Panc1 (cell line): ENCODE measurements at regions not wholly inside any gene's neighbourhood (a gene's known extent, or its start where the extent isn't known, plus 50 kb on each side); places are given as distances from the start of the nearest gene placed in this dataset.

ENCODE experiments used
- ATAC-seq: fragments of 200-7000 bp; cut with Tn5 transposase; 2 replicates; pipeline ENCODE4 v1.9.1; 2020; ENCODE audit warnings: mild to moderate bottlenecking, moderate library complexity
- BruUV-seq: library from RNA; stranded (reverse); fragments of 400-500 nt; replicated peaks from 2 replicates; lab custom pipeline; 2021; lab: Mats Ljungman, UMichigan
- CTCF ChIA-PET: fragments of 300-600 bp; sonication (Branson Sonifier 250); formaldehyde crosslinking; loops from one replicate; lab custom pipeline; 2022; ENCODE audit warnings: antibody characterized with exemption; lab: Charles Lee
- POLR2A ChIA-PET: fragments of 300-600 bp; sonication (Branson Sonifier 250); formaldehyde crosslinking; loops from one replicate; lab custom pipeline; 2022; ENCODE audit warnings: antibody characterized with exemption; lab: Charles Lee
- DNase-seq: peaks from one replicate; pipeline ENCODE4 v3.0.0-alpha.2; 2010; ENCODE audit warnings: low read depth, low spot score
- H3K27ac ChIP-seq: 2 replicates; pipeline ENCODE4 v1.5.1; 2011; ENCODE audit warnings: mild to moderate bottlenecking, low read length, inconsistent platforms
- H3K27me3 ChIP-seq: fragments of 200-500 bp; sonication (Bioruptor generic); 2 replicates; pipeline ENCODE4 v1.6.0; 2014; ENCODE audit warnings: low read length, inconsistent platforms; ENCODE audit not compliant: control insufficient read depth, insufficient read depth
- H3K36me3 ChIP-seq: fragments of 200-500 bp; sonication (Bioruptor generic); 2 replicates; pipeline ENCODE4 v1.5.1; 2014; ENCODE audit warnings: inconsistent platforms, mild to moderate bottlenecking, low read length, moderate library complexity; ENCODE audit not compliant: control insufficient read depth, insufficient read depth
- H3K4me1 ChIP-seq: 2 replicates; pipeline ENCODE4 v1.5.1; 2011; ENCODE audit warnings: inconsistent platforms, mild to moderate bottlenecking, low read length, moderate library complexity; ENCODE audit not compliant: control insufficient read depth, insufficient read depth
- H3K4me3 ChIP-seq, 2 experiments: 2 replicates each; pipeline ENCODE4 v1.5.1; 2011 to 2012; ENCODE audit warnings: low read depth in 2 of 2, low read length in 2 of 2, mild to moderate bottlenecking in 2 of 2, inconsistent platforms in 1 of 2, moderate library complexity in 1 of 2
- H3K9me3 ChIP-seq: fragments of 200-500 bp; sonication (Bioruptor generic); 2 replicates; pipeline ENCODE4 v1.5.1; 2014; ENCODE audit warnings: low read depth, mild to moderate bottlenecking, inconsistent platforms, low read length, moderate library complexity; ENCODE audit not compliant: control insufficient read depth, insufficient read depth
- CTCF ChIP-seq: fragments of 450-650 bp; IDR thresholded peaks from 2 replicates; pipeline ENCODE4 v1.5.1; 2017; ENCODE audit warnings: mild to moderate bottlenecking
- POLR2AphosphoS5 ChIP-seq: IDR thresholded peaks from 2 replicates; pipeline ENCODE4 v1.6.1; 2012; ENCODE audit warnings: mild to moderate bottlenecking, low read depth, low read length, moderate library complexity
- REST ChIP-seq, 2 experiments: IDR thresholded peaks; 2 replicates each; pipeline ENCODE4 v1.6.1; 2011 to 2012; ENCODE audit warnings: low read depth in 2 of 2, control low read depth in 1 of 2, low read length in 1 of 2, mild to moderate bottlenecking in 1 of 2, moderate library complexity in 1 of 2; ENCODE audit not compliant: insufficient read depth in 1 of 2
- SIN3A ChIP-seq: IDR thresholded peaks from 2 replicates; pipeline ENCODE4 v1.6.1; 2012; ENCODE audit warnings: low read depth, mild to moderate bottlenecking, low read length, moderate library complexity, borderline replicate concordance; ENCODE audit not compliant: insufficient read depth
- TCF7L2 ChIP-seq: IDR thresholded peaks from 2 replicates; pipeline ENCODE4 v1.6.1; 2011; ENCODE audit warnings: mild to moderate bottlenecking, low read depth, low read length, inconsistent platforms
- in situ Hi-C: cut with HindIII; loops from 2 replicates; pipeline ENCODE4 v1.10.0; 2016; ENCODE audit warnings: low sequenced_read_pairs, low pct_unique_long_range_greater_than_20kb
- intact Hi-C: fragments of 100-400 bp; cut with micrococcal nuclease; formaldehyde crosslinking; loops from one replicate; pipeline ENCODE4 v1.10.0; 2022; ENCODE audit not compliant: unreplicated experiment

GRCh38 chr9:111136180-111136579, 97.9 kb upstream of the LPAR1 start:
- ChIA-PET POLR2A (no interaction called here), CTCF (no interaction called here)
- Histone ChIP-seq H3K4me1 (no peaks in the 10 kb centered on the region), H3K27me3 (no peaks in the 10 kb centered on the region), H3K36me3 (no peaks in the 10 kb centered on the region), H3K27ac (no peak overlapping the region), H3K4me3 (no peak overlapping the region), H3K9me3 (peaks cover 6% of the 10 kb centered on the region; the same call in 1 of the 2 replicates)
- no peak for DNase-seq
- TF ChIP-seq CTCF (no peak), POLR2AphosphoS5 (no peak), TCF7L2 (no peak), REST (IDR thresholded peaks at IDR 0.05; ENCODE audit: insufficient read depth in 1 of 2, low read depth in 2 of 2, low read length in 1 of 2) (no peak), SIN3A (no peak)
- intact Hi-C loops (no loop called here), in situ Hi-C loops (no loop called here)
- no peak for ATAC-seq
- BruUV-seq, result no TSS peak

- intact Hi-C loops, result no loop called here
- TF ChIP-seq TCF7L2 (no peak), REST (IDR thresholded peaks at IDR 0.05; ENCODE audit: insufficient read depth in 1 of 2, low read depth in 2 of 2, low read length in 1 of 2) (no peak), CTCF (no peak), POLR2AphosphoS5 (no peak), SIN3A (no peak)
- in situ Hi-C loops, result no loop called here
- BruUV-seq, result no TSS peak
- ATAC-seq (no peak), DNase-seq (no peak)
- H3K4me1 ChIP-seq, result no peaks in the 10 kb centered on the region
- H3K27ac ChIP-seq, result no peak overlapping the region
- CTCF ChIA-PET, result no interaction called here
- peaks cover 6% of the 10 kb centered on the region; the same call in 1 of the 2 replicates for H3K9me3 ChIP-seq
- H3K4me3 ChIP-seq, result no peak overlapping the region
- H3K27me3 ChIP-seq, result no peaks in the 10 kb centered on the region
- H3K36me3 ChIP-seq, result no peaks in the 10 kb centered on the region
- POLR2A ChIA-PET, result no interaction called here
Measured at GRCh38 chr9:111131211-111131610, 92.9 kb upstream of the LPAR1 start.
